ENCODE measurements at regions not wholly inside any gene's neighbourhood (a gene's known extent, or its start where the extent isn't known, plus 50 kb on each side); places are given as distances from the start of the nearest gene placed in this dataset.

GRCh38 chr16:65384441-65384840 is 262.6 kb upstream of the CDH11 start:
- no peak for TF ChIP-seq CTCF (conservative IDR thresholded peaks at IDR 0.05; ENCODE audit: low read depth, low read length)
- no peak for TF ChIP-seq EZH2 (IDR thresholded peaks at IDR 0.05; ENCODE audit: low read length, unreplicated experiment)
